ENCODE measurements at regions not wholly inside any gene's neighbourhood (a gene's known extent, or its start where the extent isn't known, plus 50 kb on each side); places are given as distances from the start of the nearest gene placed in this dataset.

DNA sequence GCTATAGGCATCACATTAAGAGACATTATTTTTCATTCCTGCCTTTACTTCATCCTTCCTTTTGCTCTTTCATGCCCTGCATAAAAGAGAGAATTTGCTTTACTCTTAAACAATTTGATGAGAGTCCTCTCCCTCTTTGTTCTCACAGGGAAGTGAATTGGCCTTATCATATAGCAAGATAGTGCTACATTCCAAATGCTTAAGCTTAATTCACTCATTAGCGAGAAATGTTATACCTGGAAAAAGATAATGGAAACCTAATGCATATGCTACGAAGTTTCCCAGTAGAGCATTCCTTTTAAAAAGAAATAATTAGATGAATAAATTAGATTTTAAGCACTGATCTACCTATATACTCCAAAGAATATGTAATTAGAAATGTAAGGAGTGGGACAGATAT lies 798.8 kb downstream of the C12orf50 start:
- TF ChIP-seq, protein P1, sequence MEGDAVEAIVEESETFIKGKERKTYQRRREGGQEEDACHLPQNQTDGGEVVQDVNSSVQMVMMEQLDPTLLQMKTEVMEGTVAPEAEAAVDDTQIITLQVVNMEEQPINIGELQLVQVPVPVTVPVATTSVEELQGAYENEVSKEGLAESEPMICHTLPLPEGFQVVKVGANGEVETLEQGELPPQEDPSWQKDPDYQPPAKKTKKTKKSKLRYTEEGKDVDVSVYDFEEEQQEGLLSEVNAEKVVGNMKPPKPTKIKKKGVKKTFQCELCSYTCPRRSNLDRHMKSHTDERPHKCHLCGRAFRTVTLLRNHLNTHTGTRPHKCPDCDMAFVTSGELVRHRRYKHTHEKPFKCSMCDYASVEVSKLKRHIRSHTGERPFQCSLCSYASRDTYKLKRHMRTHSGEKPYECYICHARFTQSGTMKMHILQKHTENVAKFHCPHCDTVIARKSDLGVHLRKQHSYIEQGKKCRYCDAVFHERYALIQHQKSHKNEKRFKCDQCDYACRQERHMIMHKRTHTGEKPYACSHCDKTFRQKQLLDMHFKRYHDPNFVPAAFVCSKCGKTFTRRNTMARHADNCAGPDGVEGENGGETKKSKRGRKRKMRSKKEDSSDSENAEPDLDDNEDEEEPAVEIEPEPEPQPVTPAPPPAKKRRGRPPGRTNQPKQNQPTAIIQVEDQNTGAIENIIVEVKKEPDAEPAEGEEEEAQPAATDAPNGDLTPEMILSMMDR (IDR thresholded peaks at IDR 0.05 in 8 of 11, conservative IDR thresholded peaks at IDR 0.05 in 3 of 11) = no peak
- TF ChIP-seq POLR2AphosphoS5 (IDR thresholded peaks at IDR 0.05) = no peak
- TF ChIP-seq POLR2A (IDR thresholded peaks at IDR 0.05) = no peak
